ENCODE measurements at regions not wholly inside any gene's neighbourhood (a gene's known extent, or its start where the extent isn't known, plus 50 kb on each side); places are given as distances from the start of the nearest gene placed in this dataset.

- H3K4ac ChIP-seq (replicated peaks; ENCODE audit: insufficient read length, low read depth, low read length), result no peak overlapping the region
- FAIRE-seq, result no peak
- H2BK5ac ChIP-seq (ENCODE audit: low read depth, low read length), result no peak overlapping the region
- H2AK5ac ChIP-seq (ENCODE audit: low read depth, low read length), result no peak overlapping the region
- no peak overlapping the region for H4K5ac ChIP-seq (ENCODE audit: insufficient read length, low read depth, low read length)
- H3K4me3 ChIP-seq (ENCODE audit: extremely low read depth in 1 of 4, insufficient read depth in 2 of 4, low read depth in 3 of 4, low read length in 4 of 4), result no peak overlapping the region
- no peaks in the 10 kb centered on the region for H3K36me3 ChIP-seq (ENCODE audit: control insufficient read depth in 2 of 4, insufficient read depth in 4 of 4, low read length in 3 of 4)
- TF ChIP-seq CHD2 (IDR thresholded peaks at IDR 0.05; ENCODE audit: low read length) (no peak), TEAD4 (IDR thresholded peaks at IDR 0.05; ENCODE audit: low read depth, low read length) (no peak), NANOG (IDR thresholded peaks at IDR 0.05; ENCODE audit: insufficient read depth, low read depth, low read length, poor library complexity, severe bottlenecking) (no peak), MAFK (IDR thresholded peaks at IDR 0.05; ENCODE audit: low read depth, low read length) (no peak), GABPA (IDR thresholded peaks at IDR 0.05; ENCODE audit: borderline replicate concordance, insufficient read depth, low read length) (no peak), HDAC6 (IDR thresholded peaks at IDR 0.05; ENCODE audit: low read depth, low read length) (no peak), ATF3 (IDR thresholded peaks at IDR 0.05; ENCODE audit: insufficient read depth, low read depth, low read length) (no peak), SAP30 (IDR thresholded peaks at IDR 0.05; ENCODE audit: insufficient read depth, insufficient replicate concordance, low read length) (no peak), KDM1A (IDR thresholded peaks at IDR 0.05; ENCODE audit: borderline replicate concordance, low read length) (no peak), YY1 (IDR thresholded peaks at IDR 0.05; ENCODE audit: low read depth, low read length) (no peak)
- H2BK15ac ChIP-seq (ENCODE audit: low read length), result no peak overlapping the region
- no peaks in the 10 kb centered on the region for H3K4me1 ChIP-seq (replicated peaks in 1 of 4; ENCODE audit: control insufficient read depth in 3 of 4, insufficient read depth in 4 of 4, low read length in 3 of 4)
- no peak overlapping the region for H4K91ac ChIP-seq (replicated peaks; ENCODE audit: insufficient read length, low read length)
- H2BK120ac ChIP-seq (replicated peaks; ENCODE audit: low read depth, low read length), result no peak overlapping the region
- H3K18ac ChIP-seq (ENCODE audit: extremely low read depth, low read length), result no peak overlapping the region
- no peak overlapping the region for H3K27ac ChIP-seq (ENCODE audit: low read depth, low read length)
- H2BK12ac ChIP-seq (ENCODE audit: low read depth, low read length), result no peak overlapping the region
- DNase-seq (ENCODE audit: low read depth in 1 of 2, low spot score in 2 of 2), result no peak
- H3K79me2 ChIP-seq (ENCODE audit: control insufficient read depth in 1 of 2, insufficient read depth in 2 of 2, low read length in 2 of 2), result no peaks in the 10 kb centered on the region
- no peaks in the 10 kb centered on the region for H4K20me1 ChIP-seq (replicated peaks in 1 of 2; ENCODE audit: control insufficient read depth in 1 of 2, insufficient read depth in 2 of 2, low read length in 2 of 2)
- no peak overlapping the region for H3K4me2 ChIP-seq (ENCODE audit: insufficient read depth in 1 of 2, low read depth in 2 of 2, low read length in 2 of 2)
- H3K23ac ChIP-seq (ENCODE audit: insufficient read length), result no peak overlapping the region
- no peak overlapping the region for H2AFZ ChIP-seq (ENCODE audit: low read length)
- no peak overlapping the region for H2BK20ac ChIP-seq (ENCODE audit: low read length)
- H3K14ac ChIP-seq (ENCODE audit: insufficient read length), result no peak overlapping the region
- POLR2A ChIA-PET (ENCODE audit: partially characterized antibody), result no interaction called here
- no peaks in the 10 kb centered on the region for H3K27me3 ChIP-seq (replicated peaks in 1 of 4; ENCODE audit: control insufficient read depth in 3 of 4, extremely low read depth in 1 of 4, insufficient read depth in 3 of 4, low read length in 3 of 4)
- no peak overlapping the region for H3K56ac ChIP-seq (replicated peaks; ENCODE audit: insufficient read length, low read depth, low read length)
- H3K9ac ChIP-seq (replicated peaks in 1 of 4; ENCODE audit: extremely low read depth in 1 of 4, low read depth in 3 of 4, low read length in 3 of 4), result no peak overlapping the region
- H4K8ac ChIP-seq (ENCODE audit: extremely low read depth, insufficient read depth, low read length), result no peak overlapping the region
- H3K23me2 ChIP-seq (ENCODE audit: low read depth, low read length), result no peaks in the 10 kb centered on the region
- CTCF ChIA-PET (ENCODE audit: partially characterized antibody), result no interaction called here
- no peaks in the 10 kb centered on the region for H3K9me3 ChIP-seq (ENCODE audit: insufficient read depth in 2 of 2, low read depth in 1 of 2, low read length in 1 of 2)
- H3K79me1 ChIP-seq (ENCODE audit: low read depth, low read length), result no peaks in the 10 kb centered on the region
- 90% methylated on average over 3 of the region's 3 CpGs; no CpG with 5 or more reads in 1 of the 2 experiments for WGBS, 2 experiments (ENCODE audit: extremely low coverage in 1 of 2, insufficient coverage in 1 of 2, insufficient read length in 1 of 2, insufficient replicate concordance in 2 of 2, low coverage in 1 of 2, low lambda C conversion rate in 2 of 2, missing lambda C conversion rate in 1 of 2)
These were observed 117.1 kb downstream of the KCNJ2 start for GRCh38 chr17:70286391-70286790.
